ENCODE measurements at regions not wholly inside any gene's neighbourhood (a gene's known extent, or its start where the extent isn't known, plus 50 kb on each side); places are given as distances from the start of the nearest gene placed in this dataset.

DNA sequence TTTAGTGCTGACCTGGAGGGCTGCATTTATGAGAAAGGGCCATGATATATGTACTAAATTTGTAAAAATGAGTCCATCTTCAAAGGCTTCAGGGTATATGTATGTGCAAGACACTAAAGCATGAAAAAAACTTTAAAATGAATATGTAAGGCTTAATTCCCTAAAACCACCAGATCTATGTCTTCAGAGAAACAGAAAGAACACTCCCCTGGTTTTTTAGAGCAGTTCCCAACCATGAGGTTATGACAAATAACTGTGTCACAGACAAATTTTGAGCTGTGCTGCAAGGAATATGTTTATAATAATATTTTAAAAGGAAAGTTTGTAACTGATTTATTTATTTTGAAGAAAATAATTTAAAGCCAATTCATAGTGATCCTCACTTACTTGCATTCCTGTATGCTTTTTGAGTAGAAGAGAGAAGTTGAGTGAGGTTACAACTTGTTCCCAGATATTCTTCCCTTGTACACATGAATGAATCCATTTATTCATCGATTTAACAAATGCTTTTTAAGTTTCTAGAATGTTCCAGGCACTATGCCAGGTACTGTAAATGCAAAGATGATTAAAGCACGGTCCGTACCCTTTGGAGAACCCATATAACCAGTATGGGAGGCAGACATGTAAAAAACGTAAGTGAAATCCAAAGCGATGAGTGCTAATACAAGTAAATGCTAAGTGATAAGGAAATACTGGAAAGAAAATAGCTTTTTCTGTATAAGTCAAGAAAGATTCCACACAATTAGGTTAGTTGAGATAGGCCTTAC, 295.2 kb upstream of the DIAPH2 start:
- intact Hi-C loops (cut with DNase I) = no loop called here
- H3K4me3 ChIP-seq = no peak overlapping the region
- H3K9me3 ChIP-seq (replicated peaks in 1 of 3) = no peaks in the 10 kb centered on the region
- H3K27ac ChIP-seq = no peak overlapping the region
- no peaks in the 10 kb centered on the region for H3K36me3 ChIP-seq (replicated peaks in 1 of 2)
- no peak for TF ChIP-seq CTCF (IDR thresholded peaks at IDR 0.05)
- TF ChIP-seq POLR2A (IDR thresholded peaks at IDR 0.05) = no peak
- WGBS, 4 donors = 66 to 83% (median 71%) methylated on average over 5 of the region's 5 CpGs
- no peak for DNase-seq
- no peaks in the 10 kb centered on the region for H3K4me1 ChIP-seq (replicated peaks in 1 of 2)
- no peaks in the 10 kb centered on the region for H3K27me3 ChIP-seq

DNA sequence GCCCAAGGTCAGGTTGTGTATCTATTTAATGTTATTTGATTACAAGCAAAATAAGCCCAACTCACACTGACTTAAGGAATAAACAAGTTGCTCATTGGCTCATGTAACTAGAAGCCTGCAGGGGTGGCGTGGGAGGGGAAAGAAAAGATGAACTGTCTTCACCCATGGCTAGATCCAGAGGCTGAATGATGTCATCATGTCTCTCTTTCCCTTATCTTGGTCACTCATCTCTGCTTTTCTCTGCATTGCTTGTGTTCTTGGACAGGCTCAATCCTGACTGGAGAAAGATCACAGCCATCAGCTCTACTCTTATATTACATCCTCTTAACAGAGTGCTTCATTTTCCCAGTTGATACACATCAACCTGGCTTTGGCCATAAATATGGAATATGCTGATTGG, 290.0 kb upstream of the DIAPH2 start:
- TF ChIP-seq CTCF (IDR thresholded peaks at IDR 0.05) (no peak), POLR2A (IDR thresholded peaks at IDR 0.05) (no peak)
- Histone ChIP-seq H3K27me3 (no peaks in the 10 kb centered on the region), H3K27ac (no peak overlapping the region), H3K36me3 (replicated peaks in 1 of 2) (no peaks in the 10 kb centered on the region), H3K9me3 (replicated peaks in 1 of 3) (no peaks in the 10 kb centered on the region), H3K4me1 (replicated peaks in 1 of 2) (no peaks in the 10 kb centered on the region), H3K4me3 (no peak overlapping the region)
- 0 to 45% (median 28%) methylated on average over 1 of the region's 1 CpG for WGBS, 4 donors
- peak in 2 of 7 donors; percentile 2 to 8 for DNase-seq
- intact Hi-C loops (cut with DNase I) = no loop called here

- no peak for TF ChIP-seq CTCF (IDR thresholded peaks at IDR 0.05)
- TF ChIP-seq POLR2A (IDR thresholded peaks at IDR 0.05) = no peak
- peaks cover 4% of the 10 kb centered on the region for H3K27me3 ChIP-seq
- DNase-seq = no peak
- intact Hi-C loops (cut with DNase I) = no loop called here
- 13 to 53% (median 43%) methylated on average over 3 of the region's 3 CpGs for WGBS, 4 donors
- no peak overlapping the region for H3K4me3 ChIP-seq
- no peaks in the 10 kb centered on the region for H3K9me3 ChIP-seq (replicated peaks in 1 of 3)
- H3K36me3 ChIP-seq (replicated peaks in 1 of 2) = no peaks in the 10 kb centered on the region
- no peaks in the 10 kb centered on the region for H3K4me1 ChIP-seq (replicated peaks in 1 of 2)
- H3K27ac ChIP-seq = no peak overlapping the region
Measured at GRCh38 chrX:96403446-96403845, 281.2 kb upstream of the DIAPH2 start.

DNA sequence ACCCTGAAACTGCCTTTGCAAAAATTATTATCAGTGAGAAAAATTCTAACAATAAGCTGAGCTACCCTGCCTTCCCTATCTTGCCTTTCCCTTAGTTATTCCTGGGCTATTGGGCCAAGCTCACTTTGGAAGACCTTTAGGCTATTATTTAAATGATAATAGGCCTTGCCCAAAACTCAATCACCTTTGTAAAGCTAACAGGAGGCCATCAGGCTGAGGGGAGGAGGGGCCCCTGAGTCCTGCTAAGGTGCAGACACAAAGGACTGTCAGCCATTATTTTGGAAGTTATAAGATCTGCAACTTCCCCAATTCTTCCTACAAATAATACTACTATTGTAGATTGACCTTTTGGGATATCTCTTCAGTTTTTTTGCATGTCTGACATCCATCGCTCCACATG, 278.8 kb upstream of the DIAPH2 start:
- Histone ChIP-seq H3K36me3 (replicated peaks in 1 of 2) (no peaks in the 10 kb centered on the region), H3K4me1 (replicated peaks in 1 of 2) (no peaks in the 10 kb centered on the region), H3K9me3 (replicated peaks in 1 of 3) (no peaks in the 10 kb centered on the region), H3K4me3 (no peak overlapping the region), H3K27ac (no peak overlapping the region), H3K27me3 (peaks cover 10% of the 10 kb centered on the region)
- no peak for TF ChIP-seq POLR2A (IDR thresholded peaks at IDR 0.05)
- TF ChIP-seq CTCF (IDR thresholded peaks at IDR 0.05) = no peak
- no peak for DNase-seq
- intact Hi-C loops (cut with DNase I) = no loop called here
- 83 to 100% (median 94%) methylated on average over 1 of the region's 1 CpG for WGBS, 4 donors
